SK-N-SH (cell line): ENCODE measurements at regions not wholly inside any gene's neighbourhood (a gene's known extent, or its start where the extent isn't known, plus 50 kb on each side); places are given as distances from the start of the nearest gene placed in this dataset.
A peak's percentile ranks its signal among the peaks of the same experiment; 100 is the strongest.

Source experiments
- CTCF ChIA-PET: fragments of 300-600, 350-600 bp; formaldehyde crosslinking; extraction: SDS; loops from one replicate; lab custom pipeline; 2021; lab: Yijun Ruan, JAX
- POLR2A ChIA-PET: fragments of 350-600 bp; sonication (Branson Sonifier 250); formaldehyde crosslinking; extraction: SDS; loops from one replicate; lab custom pipeline; 2020; ENCODE audit warnings: antibody characterized with exemption, inconsistent platforms; lab: Yijun Ruan, JAX
- DNase-seq: peaks from one replicate; pipeline ENCODE4 v3.0.0; 2012
- H2AFZ ChIP-seq: fragments of 200-600 bp; sonication (generic); 2 replicates; pipeline ENCODE4 v1.8.1; 2016; ENCODE audit warnings: antibody characterized with exemption, mild to moderate bottlenecking, low read depth
- H3F3A ChIP-seq: fragments of 200-600 bp; sonication (generic); replicated peaks from 2 replicates; pipeline ENCODE3; 2016; ENCODE audit warnings: antibody characterized with exemption, mild to moderate bottlenecking; ENCODE audit not compliant: insufficient read depth
- H3K27ac ChIP-seq, 2 experiments: fragments of 200-500 bp in 1 of 2; fragments of 200-600 bp in 1 of 2; sonication (Bioruptor generic) in 1 of 2; sonication (generic), shearing (Covaris generic) in 1 of 2; 2 replicates each; pipeline versions ENCODE4 v1.5.1 to v1.6.1; 2014 to 2016; ENCODE audit warnings: low read depth in 2 of 2, inconsistent platforms in 1 of 2, low read length in 1 of 2, mild to moderate bottlenecking in 1 of 2, mixed read lengths in 1 of 2
- H3K27me3 ChIP-seq: fragments of 200-600 bp; sonication (generic), shearing (Covaris generic); 2 replicates; pipeline ENCODE4 v1.6.1; 2016; ENCODE audit warnings: mixed run types; ENCODE audit not compliant: insufficient read depth
- H3K36me3 ChIP-seq, 2 experiments: fragments of 200-500 bp in 1 of 2; fragments of 200-600 bp in 1 of 2; sonication (Bioruptor generic) in 1 of 2; sonication (generic) in 1 of 2; replicated peaks in 1 of 2; 2 replicates each; pipeline versions ENCODE3 to v1.5.1; 2014 to 2016; ENCODE audit warnings: low read length in 1 of 2, mild to moderate bottlenecking in 1 of 2; ENCODE audit not compliant: insufficient read depth in 2 of 2, control insufficient read depth in 1 of 2
- H3K4me1 ChIP-seq, 2 experiments: fragments of 200-500 bp in 1 of 2; fragments of 200-600 bp in 1 of 2; sonication (Bioruptor generic) in 1 of 2; sonication (generic), shearing (Covaris generic) in 1 of 2; 2 replicates each; pipeline versions ENCODE4 v1.5.1 to v1.6.1; 2014 to 2016; ENCODE audit warnings: low read depth in 1 of 2, low read length in 1 of 2, mixed run types in 1 of 2; ENCODE audit not compliant: insufficient read depth in 2 of 2, control insufficient read depth in 1 of 2
- H3K4me2 ChIP-seq: fragments of 200-600 bp; sonication (generic), shearing (Covaris generic); 2 replicates; pipeline ENCODE4 v1.6.1; 2017; ENCODE audit warnings: mixed run types
- H3K4me3 ChIP-seq, 2 experiments: fragments of 200-500 bp in 1 of 2; fragments of 200-600 bp in 1 of 2; sonication (Bioruptor generic) in 1 of 2; sonication (generic), shearing (Covaris generic) in 1 of 2; 2 replicates each; pipeline versions ENCODE4 v1.5.1 to v1.8.1; 2014 to 2016; ENCODE audit warnings: low read depth in 2 of 2, inconsistent platforms in 1 of 2, low read length in 1 of 2, mild to moderate bottlenecking in 1 of 2, mixed read lengths in 1 of 2, moderate library complexity in 1 of 2
- H3K79me2 ChIP-seq: fragments of 200-600 bp; sonication (generic); 2 replicates; pipeline ENCODE4 v1.8.1; 2017; ENCODE audit warnings: mild to moderate bottlenecking; ENCODE audit not compliant: insufficient read depth
- H3K9ac ChIP-seq: fragments of 200-600 bp; sonication (generic); 2 replicates; pipeline ENCODE4 v1.6.1; 2017; ENCODE audit warnings: mixed run types
- H3K9me2 ChIP-seq: fragments of 200-600 bp; sonication (generic); 2 replicates; pipeline ENCODE4 v1.6.1; 2017; ENCODE audit warnings: mixed run types
- H3K9me3 ChIP-seq: fragments of 200-600 bp; sonication (generic); 2 replicates; pipeline ENCODE4 v1.6.1; 2017; ENCODE audit warnings: mixed run types, mild to moderate bottlenecking, moderate library complexity
- H4K20me1 ChIP-seq: fragments of 200-600 bp; sonication (generic); 2 replicates; pipeline ENCODE4 v1.6.1; 2017; ENCODE audit warnings: mild to moderate bottlenecking, mixed run types; ENCODE audit not compliant: insufficient read depth
- CHD2 ChIP-seq: fragments of 150-350 bp; IDR thresholded peaks from 2 replicates; pipeline ENCODE4 v1.6.1; 2018; ENCODE audit warnings: low read length; ENCODE audit not compliant: partially characterized antibody
- ELF1 ChIP-seq: IDR thresholded peaks from 2 replicates; pipeline ENCODE4 v1.4.0; 2012
- EP300 ChIP-seq, 2 experiments: IDR thresholded peaks; 2 replicates each; pipeline versions ENCODE4 v1.4.0 to v1.6.1; 2012; ENCODE audit warnings: borderline replicate concordance in 1 of 2, low read depth in 1 of 2, low read length in 1 of 2
- FOSL2 ChIP-seq: IDR thresholded peaks from 2 replicates; pipeline ENCODE4 v1.4.0; 2012; ENCODE audit warnings: low read depth, mild to moderate bottlenecking, moderate library complexity, borderline replicate concordance
- GABPA ChIP-seq: IDR thresholded peaks from 2 replicates; pipeline ENCODE4 v1.4.0; 2012; ENCODE audit warnings: low read depth, mild to moderate bottlenecking
- GATA2 ChIP-seq: sonication (generic); formaldehyde crosslinking; IDR thresholded peaks from 2 replicates; pipeline ENCODE4 v1.5.0; 2020; ENCODE audit warnings: mild to moderate bottlenecking, missing genetic modification reagents
- JUND ChIP-seq: IDR thresholded peaks from 2 replicates; pipeline ENCODE4 v1.4.0; 2012
- MXI1 ChIP-seq: IDR thresholded peaks from 2 replicates; pipeline ENCODE4 v1.6.1; 2012; ENCODE audit warnings: mild to moderate bottlenecking, low read depth, low read length, improper control_type of control experiment
- PBX3 ChIP-seq: IDR thresholded peaks from 2 replicates; pipeline ENCODE4; 2012
- POLR2AphosphoS5 ChIP-seq: IDR thresholded peaks from 2 replicates; pipeline ENCODE4 v1.6.1; 2012; ENCODE audit warnings: low read depth, low read length
- RAD21 ChIP-seq: IDR thresholded peaks from 2 replicates; pipeline ENCODE4 v1.6.1; 2012; ENCODE audit warnings: mild to moderate bottlenecking, low read length
- RFX5 ChIP-seq: IDR thresholded peaks from 2 replicates; pipeline ENCODE4 v1.6.1; 2012; ENCODE audit warnings: mild to moderate bottlenecking, improper control_type of control experiment, low read length
- RXRA ChIP-seq: IDR thresholded peaks from 2 replicates; pipeline ENCODE4 v1.4.0; 2012; ENCODE audit warnings: low read depth, mild to moderate bottlenecking, borderline replicate concordance
- SMC3 ChIP-seq: IDR thresholded peaks from 2 replicates; pipeline ENCODE4 v1.6.1; 2012; ENCODE audit warnings: low read depth, low read length, improper control_type of control experiment
- TCF12 ChIP-seq: IDR thresholded peaks from 2 replicates; pipeline ENCODE4 v1.4.0; 2012
- YY1 ChIP-seq: IDR thresholded peaks from 2 replicates; pipeline ENCODE4 v1.4.0; 2012; ENCODE audit warnings: low read depth, mild to moderate bottlenecking
- WGBS: methylation state at CpG from one replicate; pipeline ENCODE4 v1.1.6; 2017; ENCODE audit warnings: low lambda C conversion rate; 5-methylcytosine and 5-hydroxymethylcytosine counted together
- TF ChIP-seq, protein P1 (sequence below): fragments of 200-600 bp; sonication (generic); IDR thresholded peaks from 2 replicates; pipeline ENCODE4 v1.6.1; 2017; ENCODE audit warnings: antibody characterized with exemption, mild to moderate bottlenecking, moderate library complexity
- TF ChIP-seq, protein P2 (sequence below): IDR thresholded peaks from 2 replicates; pipeline ENCODE4 v1.4.0; 2012; ENCODE audit warnings: low read depth, borderline replicate concordance

GRCh38 chr2:234587341-234588053 lies 90.6 kb upstream of the ARL4C start:
- no peaks in the 10 kb centered on the region for H3K27me3 ChIP-seq
- H3K4me2 ChIP-seq = no peak overlapping the region
- DNase-seq = no peak
- no peaks in the 10 kb centered on the region for H3K9me2 ChIP-seq
- H3K4me3 ChIP-seq = no peak overlapping the region
- 43% methylated on average over 6 of the region's 6 CpGs for WGBS
- no peaks in the 10 kb centered on the region for H3K9me3 ChIP-seq
- H4K20me1 ChIP-seq = no peaks in the 10 kb centered on the region
- H3K36me3 ChIP-seq = no peaks in the 10 kb centered on the region
- no peaks in the 10 kb centered on the region for H3K4me1 ChIP-seq
- no peak overlapping the region for H3K9ac ChIP-seq
- CTCF ChIA-PET = interaction anchor here (1.3 to 1.6 kb wide), 2 partner anchors 23 to 530 kb away, joined by 4 read pairs; no protein-coding TSS in a partner anchor
- no peak overlapping the region for H3K27ac ChIP-seq
- no peaks in the 10 kb centered on the region for H3K79me2 ChIP-seq
- TF ChIP-seq JUND (peak; percentile 30), TCF12 (peak; percentile 52; the same call in 1 of the 2 replicates), FOSL2 (peak; percentile 39; the same call in 1 of the 2 replicates), RAD21 (no peak), GATA2 (CRISPR knock-in tag) (no peak), RXRA (no peak), SMC3 (no peak), EP300 (IDR thresholded peaks at IDR 0.05; ENCODE audit: borderline replicate concordance in 1 of 2, low read depth in 1 of 2, low read length in 1 of 2) (0 out of 4 replicates have a peak, but pooled peaks of 1 of the 2 experiments have one; percentile 16), RFX5 (no peak), MXI1 (no peak), GABPA (no peak), PBX3 (peak; percentile 72)
- POLR2A ChIA-PET = interaction anchor here (0.9 kb wide), 1 partner anchor 514 kb away, joined by 3 read pairs; no protein-coding TSS in a partner anchor
- H3F3A ChIP-seq = no peaks in the 10 kb centered on the region
- H2AFZ ChIP-seq = no peak overlapping the region

DNA sequence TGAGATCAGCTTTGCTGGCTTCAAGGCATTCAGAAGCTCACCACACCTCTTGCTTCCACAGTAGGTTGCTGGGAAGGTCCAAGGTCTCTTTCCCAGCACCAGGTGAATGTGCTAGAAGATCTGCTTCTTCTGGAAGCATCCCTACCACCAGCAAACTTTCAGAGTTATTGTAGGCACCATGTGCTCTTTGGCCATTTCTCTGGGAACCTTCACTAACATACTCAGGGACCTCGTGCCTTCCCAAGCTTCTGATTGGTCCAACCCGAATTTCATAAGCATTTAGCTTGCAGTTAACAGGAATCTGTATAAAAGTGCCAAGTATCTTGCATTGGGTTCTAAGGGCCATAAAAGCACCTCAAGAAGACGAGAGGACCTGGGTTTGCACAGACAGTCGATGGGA lies 86.5 kb upstream of the ARL4C start:
- Histone ChIP-seq H3K36me3 (no peaks in the 10 kb centered on the region), H3K4me1 (peaks cover 0 to 5% of the 10 kb centered on the region in 2 experiments; a peak in 1 of 4 replicates), H4K20me1 (no peaks in the 10 kb centered on the region), H3K27me3 (no peaks in the 10 kb centered on the region), H3K4me3 (no peak overlapping the region), H3K79me2 (no peaks in the 10 kb centered on the region), H3K9me3 (no peaks in the 10 kb centered on the region), H3K27ac (no peak overlapping the region), H3K9me2 (no peaks in the 10 kb centered on the region), H3K4me2 (no peak overlapping the region), H3F3A (no peaks in the 10 kb centered on the region), H3K9ac (no peak overlapping the region), H2AFZ (no peak overlapping the region)
- POLR2A ChIA-PET = no interaction called here
- TF ChIP-seq GABPA = no peak
- TF ChIP-seq MXI1 = no peak
- TF ChIP-seq, protein P1, sequence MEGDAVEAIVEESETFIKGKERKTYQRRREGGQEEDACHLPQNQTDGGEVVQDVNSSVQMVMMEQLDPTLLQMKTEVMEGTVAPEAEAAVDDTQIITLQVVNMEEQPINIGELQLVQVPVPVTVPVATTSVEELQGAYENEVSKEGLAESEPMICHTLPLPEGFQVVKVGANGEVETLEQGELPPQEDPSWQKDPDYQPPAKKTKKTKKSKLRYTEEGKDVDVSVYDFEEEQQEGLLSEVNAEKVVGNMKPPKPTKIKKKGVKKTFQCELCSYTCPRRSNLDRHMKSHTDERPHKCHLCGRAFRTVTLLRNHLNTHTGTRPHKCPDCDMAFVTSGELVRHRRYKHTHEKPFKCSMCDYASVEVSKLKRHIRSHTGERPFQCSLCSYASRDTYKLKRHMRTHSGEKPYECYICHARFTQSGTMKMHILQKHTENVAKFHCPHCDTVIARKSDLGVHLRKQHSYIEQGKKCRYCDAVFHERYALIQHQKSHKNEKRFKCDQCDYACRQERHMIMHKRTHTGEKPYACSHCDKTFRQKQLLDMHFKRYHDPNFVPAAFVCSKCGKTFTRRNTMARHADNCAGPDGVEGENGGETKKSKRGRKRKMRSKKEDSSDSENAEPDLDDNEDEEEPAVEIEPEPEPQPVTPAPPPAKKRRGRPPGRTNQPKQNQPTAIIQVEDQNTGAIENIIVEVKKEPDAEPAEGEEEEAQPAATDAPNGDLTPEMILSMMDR = no peak
- TF ChIP-seq PBX3 = no peak
- TF ChIP-seq RAD21 = no peak
- no peak for TF ChIP-seq YY1
- no peak for TF ChIP-seq RXRA
- TF ChIP-seq, protein P2, sequence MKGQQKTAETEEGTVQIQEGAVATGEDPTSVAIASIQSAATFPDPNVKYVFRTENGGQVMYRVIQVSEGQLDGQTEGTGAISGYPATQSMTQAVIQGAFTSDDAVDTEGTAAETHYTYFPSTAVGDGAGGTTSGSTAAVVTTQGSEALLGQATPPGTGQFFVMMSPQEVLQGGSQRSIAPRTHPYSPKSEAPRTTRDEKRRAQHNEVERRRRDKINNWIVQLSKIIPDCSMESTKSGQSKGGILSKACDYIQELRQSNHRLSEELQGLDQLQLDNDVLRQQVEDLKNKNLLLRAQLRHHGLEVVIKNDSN = no peak
- TF ChIP-seq CHD2 = no peak
- TF ChIP-seq ELF1 = no peak
- no peak for TF ChIP-seq POLR2AphosphoS5
- 52% methylated on average over 4 of the region's 4 CpGs for WGBS
- DNase-seq = no peak
- CTCF ChIA-PET = no interaction called here
